Progenitor cell of endocrine pancreas (in vitro differentiated cells): ENCODE measurements at regions not wholly inside any gene's neighbourhood (a gene's known extent, or its start where the extent isn't known, plus 50 kb on each side); places are given as distances from the start of the nearest gene placed in this dataset.

Experiments used
- DNase-seq: peaks from one replicate; pipeline ENCODE4 v3.0.0; 2021; ENCODE audit warnings: low spot score; ENCODE audit not compliant: unreplicated experiment
- H3K27ac Mint-ChIP-seq: 2 replicates; pipeline ENCODE4 v1.8.0; 2021; ENCODE audit warnings: mild to moderate bottlenecking, moderate library complexity, mixed read lengths
- H3K27me3 Mint-ChIP-seq: 2 replicates; pipeline ENCODE4 v1.8.0; 2021; ENCODE audit warnings: mixed read lengths
- H3K36me3 Mint-ChIP-seq: 2 replicates; pipeline ENCODE4 v1.8.0; 2022; ENCODE audit warnings: mixed read lengths; ENCODE audit not compliant: insufficient read depth
- H3K4me1 Mint-ChIP-seq: 2 replicates; pipeline ENCODE4 v1.8.0; 2021; ENCODE audit warnings: low read depth, mixed read lengths
- H3K4me3 Mint-ChIP-seq: 2 replicates; pipeline ENCODE4 v1.8.0; 2021; ENCODE audit warnings: low read depth, mild to moderate bottlenecking, moderate library complexity, mixed read lengths
- H3K9me3 Mint-ChIP-seq: 2 replicates; pipeline ENCODE4 v1.8.0; 2021; ENCODE audit warnings: low read depth, mixed read lengths
- TF ChIP-seq, protein P1 (sequence below): fragments of 200-600 bp; sonication (generic); IDR thresholded peaks from one replicate; pipeline ENCODE4 v1.5.0; 2021; ENCODE audit warnings: antibody characterized with exemption, mild to moderate bottlenecking; ENCODE audit not compliant: unreplicated experiment

DNA sequence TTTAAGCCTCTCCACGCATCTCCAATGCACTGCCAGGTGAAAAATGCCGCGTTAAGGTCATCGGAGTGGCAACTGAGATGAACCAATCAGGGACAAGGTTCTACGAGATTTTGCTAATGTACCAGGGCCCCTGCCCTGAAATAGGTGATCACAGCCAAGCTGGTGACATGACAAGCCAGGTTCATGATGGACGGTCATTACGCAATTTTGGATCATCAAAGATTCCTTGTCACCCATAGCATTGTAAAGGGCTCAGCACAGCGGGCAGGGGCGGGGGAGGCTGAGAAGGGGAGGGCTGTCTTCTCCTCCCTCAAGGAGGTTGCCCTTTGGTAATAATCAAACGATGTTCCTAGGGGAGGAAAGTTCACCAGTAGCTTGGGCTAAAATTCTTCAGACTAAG, 475.5 kb downstream of the NPHP4 start:
- Mint-ChIP-seq H3K36me3 (no peaks in the 10 kb centered on the region), H3K27ac (no peak overlapping the region), H3K4me1 (peaks cover 16% of the 10 kb centered on the region), H3K9me3 (peaks cover 3% of the 10 kb centered on the region), H3K4me3 (no peak overlapping the region), H3K27me3 (peaks cover 2% of the 10 kb centered on the region)
- DNase-seq = no peak
- TF ChIP-seq, protein P1, sequence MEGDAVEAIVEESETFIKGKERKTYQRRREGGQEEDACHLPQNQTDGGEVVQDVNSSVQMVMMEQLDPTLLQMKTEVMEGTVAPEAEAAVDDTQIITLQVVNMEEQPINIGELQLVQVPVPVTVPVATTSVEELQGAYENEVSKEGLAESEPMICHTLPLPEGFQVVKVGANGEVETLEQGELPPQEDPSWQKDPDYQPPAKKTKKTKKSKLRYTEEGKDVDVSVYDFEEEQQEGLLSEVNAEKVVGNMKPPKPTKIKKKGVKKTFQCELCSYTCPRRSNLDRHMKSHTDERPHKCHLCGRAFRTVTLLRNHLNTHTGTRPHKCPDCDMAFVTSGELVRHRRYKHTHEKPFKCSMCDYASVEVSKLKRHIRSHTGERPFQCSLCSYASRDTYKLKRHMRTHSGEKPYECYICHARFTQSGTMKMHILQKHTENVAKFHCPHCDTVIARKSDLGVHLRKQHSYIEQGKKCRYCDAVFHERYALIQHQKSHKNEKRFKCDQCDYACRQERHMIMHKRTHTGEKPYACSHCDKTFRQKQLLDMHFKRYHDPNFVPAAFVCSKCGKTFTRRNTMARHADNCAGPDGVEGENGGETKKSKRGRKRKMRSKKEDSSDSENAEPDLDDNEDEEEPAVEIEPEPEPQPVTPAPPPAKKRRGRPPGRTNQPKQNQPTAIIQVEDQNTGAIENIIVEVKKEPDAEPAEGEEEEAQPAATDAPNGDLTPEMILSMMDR = no peak

DNA sequence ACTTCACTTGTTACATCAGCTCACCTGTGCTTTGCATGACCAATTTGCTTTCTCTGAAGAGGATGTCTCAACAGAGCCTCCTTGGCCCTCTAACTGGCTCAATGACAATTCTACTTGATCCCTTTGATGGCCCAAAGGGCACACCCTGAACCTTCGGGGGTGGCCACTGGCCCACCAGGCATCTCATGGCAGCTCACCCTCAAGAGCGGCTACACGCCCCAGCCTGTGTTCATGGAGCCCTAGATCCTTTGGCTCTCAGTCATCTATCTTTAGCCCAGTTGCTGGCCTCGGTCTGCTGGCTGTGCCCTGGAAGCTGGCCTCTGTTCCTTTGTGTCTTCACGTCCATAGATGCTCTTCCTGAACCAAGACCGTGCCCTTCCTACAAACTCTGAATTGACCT, 476.7 kb downstream of the NPHP4 start:
- TF ChIP-seq, protein P1 = no peak
- H3K9me3 Mint-ChIP-seq = peaks cover 3% of the 10 kb centered on the region
- no peak overlapping the region for H3K27ac Mint-ChIP-seq
- peaks cover 14% of the 10 kb centered on the region for H3K4me1 Mint-ChIP-seq
- DNase-seq = no peak
- peaks cover 11% of the 10 kb centered on the region for H3K27me3 Mint-ChIP-seq
- no peak overlapping the region for H3K4me3 Mint-ChIP-seq
- no peaks in the 10 kb centered on the region for H3K36me3 Mint-ChIP-seq

DNA sequence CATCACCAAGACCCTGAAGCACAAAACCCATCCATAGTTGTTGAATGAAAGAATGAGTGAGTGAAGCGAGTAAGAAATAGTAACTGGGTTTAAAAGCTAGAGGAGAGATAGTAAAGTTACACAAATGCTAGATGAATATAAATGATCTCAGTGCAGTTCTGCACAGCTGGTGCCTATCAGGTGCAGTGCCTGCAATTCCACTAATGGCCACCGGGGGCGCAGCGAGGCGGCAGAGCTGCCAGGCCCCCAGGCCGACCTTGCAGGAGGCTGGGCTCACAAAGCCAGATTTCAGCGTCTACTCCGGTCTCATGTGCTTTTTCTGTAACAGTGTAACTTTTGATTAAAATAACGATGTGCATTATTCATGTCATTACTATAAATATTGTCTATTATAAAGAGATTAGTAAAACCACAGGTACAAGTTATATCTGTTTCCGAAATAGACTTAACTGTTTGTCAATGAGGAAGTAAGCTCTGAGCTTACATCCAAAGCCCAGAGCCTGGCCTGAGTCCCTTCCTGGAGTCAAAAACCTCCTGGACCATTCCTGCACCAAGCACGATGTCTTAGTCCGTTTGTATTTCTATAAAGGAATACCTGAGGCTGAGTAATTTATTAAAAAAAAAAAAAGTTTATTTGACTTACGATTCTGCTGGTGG, 477.6 kb downstream of the NPHP4 start:
- Mint-ChIP-seq H3K4me3 (no peak overlapping the region), H3K36me3 (no peaks in the 10 kb centered on the region)

DNA sequence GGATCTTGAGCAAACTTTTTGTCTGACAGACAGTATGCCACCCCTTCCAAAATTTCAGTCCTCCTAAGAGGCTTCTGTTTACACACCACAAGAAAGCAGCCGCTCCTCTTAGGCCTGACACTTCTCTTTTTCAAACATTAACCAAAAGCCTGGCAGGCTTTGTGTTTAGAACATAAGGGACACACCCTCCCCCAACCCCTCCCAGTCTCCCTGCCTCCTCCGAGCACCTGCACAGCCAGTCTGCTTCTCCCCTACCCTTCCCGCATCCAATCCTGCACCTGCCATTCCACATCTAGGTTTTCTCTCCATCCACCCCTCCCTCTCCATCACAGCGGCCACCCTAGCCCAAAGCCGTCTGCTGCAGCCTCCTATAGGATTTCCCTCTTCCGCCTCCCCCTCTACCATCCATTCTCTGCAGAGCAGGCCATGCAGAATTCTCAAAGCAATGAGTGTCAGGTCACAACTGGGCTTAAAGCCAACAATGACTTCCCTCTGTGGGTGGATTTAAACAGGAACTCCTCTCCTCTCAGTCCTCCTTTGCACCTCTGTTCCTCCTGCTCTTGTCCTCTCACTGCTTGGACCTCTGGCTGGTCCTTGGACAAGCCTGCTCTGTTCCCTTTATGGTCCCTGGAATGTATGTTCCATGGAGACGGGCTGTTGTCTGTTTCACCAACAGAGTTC, 478.2 kb downstream of the NPHP4 start:
- H3K27me3 Mint-ChIP-seq = peaks cover 15% of the 10 kb centered on the region
- TF ChIP-seq, protein P1 = no peak
- H3K36me3 Mint-ChIP-seq = no peaks in the 10 kb centered on the region
- no peak for DNase-seq
- no peak overlapping the region for H3K4me3 Mint-ChIP-seq
- H3K27ac Mint-ChIP-seq = no peak overlapping the region
- peaks cover under 1% of the 10 kb centered on the region for H3K9me3 Mint-ChIP-seq
- peaks cover 14% of the 10 kb centered on the region for H3K4me1 Mint-ChIP-seq

More for the DNA sequence above, 477.6 kb downstream of the NPHP4 start:
- Mint-ChIP-seq H3K9me3 (peaks cover 3% of the 10 kb centered on the region), H3K27me3 (peaks cover 15% of the 10 kb centered on the region), H3K4me1 (peaks cover 14% of the 10 kb centered on the region), H3K27ac (no peak overlapping the region)
- TF ChIP-seq, protein P1 = peak; percentile 100
- peak; percentile 73 for DNase-seq

DNA sequence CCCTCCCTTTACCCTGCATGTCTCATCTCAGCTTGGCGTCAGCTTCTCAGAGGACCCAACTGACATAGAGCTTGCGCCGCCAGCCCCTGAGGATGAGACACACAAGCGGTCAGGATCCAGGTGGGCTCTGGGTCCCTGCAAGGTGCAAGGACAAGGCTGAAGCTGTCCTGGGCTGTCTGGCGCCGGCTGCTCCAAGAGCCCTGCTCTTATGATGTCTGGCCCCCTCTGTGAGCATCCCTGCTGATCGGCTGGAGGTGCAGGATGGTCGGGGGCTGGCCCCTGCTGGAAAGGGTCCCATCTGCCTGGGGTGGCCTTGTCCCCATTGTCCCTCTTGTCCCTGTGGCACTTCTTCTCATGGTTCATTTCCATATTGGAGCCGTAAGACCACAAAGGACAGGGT, 479.0 kb downstream of the NPHP4 start:
- no peaks in the 10 kb centered on the region for H3K36me3 Mint-ChIP-seq
- no peak overlapping the region for H3K4me3 Mint-ChIP-seq
- no peaks in the 10 kb centered on the region for H3K9me3 Mint-ChIP-seq
- peaks cover 15% of the 10 kb centered on the region for H3K27me3 Mint-ChIP-seq
- no peak overlapping the region for H3K27ac Mint-ChIP-seq
- DNase-seq = no peak
- TF ChIP-seq, protein P1 = no peak
- H3K4me1 Mint-ChIP-seq = peaks cover 14% of the 10 kb centered on the region
